HG03571 (cell line): ENCODE measurements at regions not wholly inside any gene's neighbourhood (a gene's known extent, or its start where the extent isn't known, plus 50 kb on each side); places are given as distances from the start of the nearest gene placed in this dataset.
"Not testable (repeated sequence)": the region's sequence is repeated elsewhere in the genome, so short reads cannot be mapped to it uniquely, and the experiment has no call there.

Experiments
- ATAC-seq: cut with Tn5 transposase; IDR thresholded peaks from one replicate; pipeline ENCODE4 v1.9.1; 2021; ENCODE audit not compliant: unreplicated experiment

GRCh38 chr4:170853422-170854021 is 763.8 kb upstream of the AADAT start:
- peak; percentile 88 for ATAC-seq

GRCh38 chr4:170849969-170850368 is 760.2 kb upstream of the AADAT start:
- ATAC-seq = peak; percentile 45

DNA sequence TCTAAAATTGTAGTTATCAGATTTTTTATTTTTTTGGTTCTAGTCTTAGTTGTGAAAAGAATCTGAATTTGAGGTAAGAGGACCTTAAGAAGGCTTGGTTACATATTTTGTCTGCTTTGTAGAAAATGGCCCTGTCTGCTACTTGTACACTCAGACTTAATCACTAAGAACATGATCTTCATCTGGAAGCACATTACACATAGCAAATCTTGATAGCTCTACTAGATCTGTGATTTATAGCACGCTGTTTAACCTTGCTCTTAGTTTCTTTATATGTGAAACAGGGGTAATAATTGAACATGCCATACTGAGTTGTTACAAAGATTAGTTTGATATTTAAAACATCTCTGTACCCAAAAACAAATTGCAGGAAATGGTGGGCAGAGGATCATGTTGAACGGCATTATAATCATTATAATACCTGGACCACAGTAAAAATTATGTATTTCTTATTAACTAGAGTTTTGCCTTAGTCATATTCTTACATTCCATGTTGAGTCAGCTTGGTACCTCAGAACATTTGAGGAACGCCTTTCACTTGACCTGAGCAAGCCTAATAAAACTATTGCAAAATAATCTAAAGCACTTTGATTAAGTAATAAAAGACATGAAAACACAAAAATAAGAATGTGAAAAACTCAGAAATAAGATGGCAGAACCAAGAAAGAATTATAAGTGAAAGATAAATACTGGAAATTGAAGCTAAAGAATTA is 738.0 kb upstream of the AADAT start:
- no peak for ATAC-seq

DNA sequence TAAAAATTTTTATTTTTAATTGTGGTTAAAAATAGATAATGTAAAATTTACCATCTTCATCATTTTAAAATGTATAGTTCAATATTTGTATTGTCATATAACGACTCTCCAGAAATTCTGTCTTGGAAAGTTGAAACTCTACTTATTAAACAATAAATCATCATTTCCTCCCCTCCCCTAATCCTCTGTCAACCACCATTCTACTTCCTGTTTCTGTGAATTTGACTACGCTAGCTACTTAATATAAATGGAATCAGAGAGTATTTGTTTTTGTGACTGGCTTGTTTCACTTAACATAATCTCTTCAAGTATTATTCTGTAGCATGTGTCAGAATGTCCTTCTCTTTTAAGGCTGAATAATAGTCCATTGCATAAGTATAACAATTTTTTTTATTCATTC is 729.0 kb upstream of the AADAT start:
- ATAC-seq = no peak

DNA sequence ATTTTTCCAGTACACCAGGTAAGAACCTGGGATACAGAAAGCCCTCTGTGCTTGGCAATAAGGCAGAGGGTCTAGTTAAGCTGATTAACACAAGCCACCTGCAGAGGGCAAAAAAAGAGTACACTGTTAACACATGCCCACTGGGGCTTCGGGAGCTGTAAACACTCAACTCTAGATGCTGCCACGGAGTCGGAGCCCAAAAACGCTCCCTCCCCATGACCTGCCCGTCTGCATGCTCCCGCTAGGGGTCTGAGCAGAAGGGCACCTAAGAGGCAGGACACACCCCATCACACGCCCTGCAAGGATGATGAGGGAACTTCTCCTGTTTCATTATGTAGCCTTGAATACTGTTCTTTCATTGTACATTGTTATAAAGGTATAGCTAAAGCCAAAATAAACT is 715.6 kb upstream of the AADAT start:
- ATAC-seq = no peak

DNA sequence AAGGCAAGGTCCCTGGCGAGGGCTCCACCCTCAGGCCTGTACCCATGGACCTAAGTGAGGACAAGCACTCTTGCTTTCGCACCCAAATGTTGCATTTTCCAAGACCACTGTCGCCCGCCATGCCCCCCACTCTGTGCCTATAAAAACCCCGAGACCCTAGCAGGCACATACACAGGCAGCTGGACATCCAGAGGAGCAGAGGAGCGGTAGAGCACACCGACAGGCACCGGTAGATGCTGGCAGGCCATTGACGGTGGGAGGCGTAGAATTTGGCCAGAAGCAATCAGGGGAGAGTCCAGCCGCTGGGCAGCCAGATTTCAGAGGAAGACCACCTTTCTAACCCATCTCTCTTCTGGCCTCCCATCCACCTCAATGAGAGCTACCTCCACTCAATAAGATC is 715.2 kb upstream of the AADAT start:
- no peak for ATAC-seq

GRCh38 chr4:170803492-170803891 is 713.7 kb upstream of the AADAT start:
- ATAC-seq = no peak

DNA sequence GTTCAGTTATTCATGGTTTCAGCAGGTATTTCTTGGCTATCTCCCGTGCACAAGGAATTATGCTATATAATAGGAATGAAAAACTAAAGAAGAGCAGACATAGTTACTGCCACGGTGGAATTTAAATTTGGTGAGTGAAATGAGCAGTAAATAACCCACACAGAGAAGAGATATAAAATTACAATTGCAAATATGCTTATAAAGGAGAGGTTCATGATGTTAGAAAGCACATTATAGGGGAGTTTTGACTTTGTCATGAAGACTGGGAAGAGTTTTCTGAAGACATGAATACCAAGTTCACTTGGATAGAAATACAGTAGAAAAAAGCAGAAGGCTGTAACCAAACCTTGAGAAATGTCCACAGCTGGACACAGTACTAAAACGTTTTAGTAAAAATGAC is 712.0 kb upstream of the AADAT start:
- ATAC-seq = no peak

DNA sequence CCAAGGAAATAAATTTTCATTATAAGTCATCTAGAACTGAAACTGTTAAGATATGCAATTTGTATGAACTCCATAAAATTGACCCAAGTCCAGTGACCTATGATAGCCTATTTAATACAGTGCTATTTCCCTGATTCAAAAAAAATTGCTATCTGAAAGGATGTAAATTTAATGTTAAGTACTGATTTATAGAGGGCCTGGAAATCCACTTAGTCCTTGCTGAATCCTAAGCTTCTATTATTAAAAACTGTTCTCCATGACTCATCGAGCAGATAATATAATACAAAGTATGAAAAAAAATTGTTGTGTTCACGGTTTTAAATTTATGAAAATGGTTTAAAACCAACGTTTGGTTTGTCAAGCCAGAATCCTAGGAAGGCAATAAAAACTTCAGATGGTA is 704.8 kb upstream of the AADAT start:
- ATAC-seq = no peak

DNA sequence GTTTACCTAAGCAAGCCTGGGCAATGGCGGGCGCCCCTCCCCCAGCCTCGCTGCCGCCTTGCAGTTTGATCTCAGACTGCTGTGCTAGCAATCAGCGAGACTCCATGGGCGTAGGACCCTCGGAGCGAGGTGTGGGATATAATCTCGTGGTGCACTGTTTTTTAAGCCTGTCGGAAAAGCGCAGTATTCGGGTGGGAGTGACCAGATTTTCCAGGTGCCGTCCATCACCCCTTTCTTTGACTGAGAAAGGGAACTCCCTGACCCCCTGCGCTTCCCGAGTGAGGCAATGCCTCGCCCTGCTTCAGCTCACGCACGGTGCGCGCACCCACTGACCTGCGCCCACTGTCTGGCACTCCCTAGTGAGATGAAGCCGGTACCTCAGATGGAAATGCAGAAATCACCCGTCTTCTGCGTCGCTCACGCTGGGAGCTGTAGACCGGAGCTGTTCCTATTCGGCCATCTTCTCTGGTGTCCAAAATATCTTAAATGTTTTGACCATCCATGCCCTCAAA is 698.8 kb upstream of the AADAT start:
- not testable (repeated sequence) for ATAC-seq

DNA sequence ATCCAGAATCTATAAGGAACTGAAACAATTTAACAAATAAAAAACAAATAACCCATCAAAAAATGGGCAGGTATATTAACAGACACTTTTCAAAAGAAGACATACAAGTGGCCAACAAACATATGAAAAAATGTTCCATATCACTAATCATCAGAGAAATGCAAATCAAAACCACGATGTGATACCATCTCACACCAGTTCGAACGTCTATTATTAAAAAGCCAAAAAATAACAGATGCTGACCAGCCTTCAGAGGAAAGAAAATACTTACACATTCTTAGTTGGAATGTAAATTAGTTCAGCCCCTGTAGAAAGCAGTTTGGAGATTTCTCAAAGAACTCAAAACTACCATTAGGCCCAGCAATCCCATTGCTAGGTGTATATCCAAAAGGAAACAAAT is 687.9 kb upstream of the AADAT start:
- ATAC-seq = no peak

DNA sequence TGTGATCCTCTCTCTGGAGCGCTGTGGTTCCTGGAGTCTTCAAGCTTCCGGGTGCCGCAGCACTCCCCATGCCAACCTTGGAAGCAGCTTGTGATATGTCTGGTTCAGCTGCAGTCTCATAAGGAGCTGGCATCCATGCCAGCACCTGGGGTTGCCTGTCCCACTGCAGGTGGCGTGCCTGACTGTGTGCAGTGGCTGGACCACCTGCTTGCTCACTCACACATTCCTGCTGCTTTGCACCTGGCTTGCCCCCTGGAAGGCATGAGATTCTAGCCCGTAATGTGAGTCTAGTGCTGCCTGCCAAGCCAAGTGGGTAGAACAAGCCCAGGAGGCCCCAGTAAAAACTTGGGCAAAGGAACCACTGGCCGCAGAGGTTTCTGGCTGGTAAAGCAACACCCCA is 687.2 kb upstream of the AADAT start:
- no peak for ATAC-seq

GRCh38 chr4:170775851-170776250 is 686.1 kb upstream of the AADAT start:
- ATAC-seq = no peak

- ATAC-seq = no peak
Measured at GRCh38 chr4:170773709-170774273, 684.0 kb upstream of the AADAT start.

DNA sequence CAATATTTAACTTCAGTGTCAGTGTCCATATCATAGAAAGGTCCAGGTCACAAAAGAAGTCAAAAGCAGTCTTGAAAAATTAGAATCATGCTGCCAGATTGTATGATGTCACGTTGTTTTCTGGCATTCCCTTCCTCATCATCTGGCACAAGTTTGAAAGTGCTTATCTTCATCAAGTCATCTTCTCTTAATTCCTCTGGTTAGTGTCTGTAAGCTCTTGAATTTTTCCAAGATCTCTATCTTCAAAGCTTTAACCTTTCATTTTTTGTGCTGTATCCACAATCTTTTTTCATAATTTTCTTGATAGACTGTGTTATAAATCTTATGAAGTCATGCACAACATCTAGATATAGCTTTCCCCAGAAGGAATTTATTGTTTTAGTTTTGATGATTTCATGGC is 682.7 kb upstream of the AADAT start:
- ATAC-seq = no peak

DNA sequence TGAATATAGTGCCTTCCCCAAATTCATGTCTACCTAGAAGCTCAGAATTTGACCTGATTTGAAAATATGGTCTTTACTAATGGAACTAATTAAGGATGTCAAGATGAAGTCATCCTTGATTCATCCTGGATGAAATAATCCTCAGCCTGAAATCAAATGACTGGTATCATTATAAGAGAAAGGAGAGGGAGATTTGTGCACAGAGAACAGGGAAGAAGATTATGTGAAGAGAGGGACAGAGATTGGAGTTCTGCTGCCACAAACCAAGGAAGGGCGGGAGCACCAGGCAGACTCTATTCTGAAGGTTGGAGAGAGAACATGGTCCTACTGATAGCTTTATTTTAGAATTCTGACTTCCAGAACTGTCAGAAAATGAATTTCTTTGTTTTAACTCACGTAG is 680.9 kb upstream of the AADAT start:
- no peak for ATAC-seq

DNA sequence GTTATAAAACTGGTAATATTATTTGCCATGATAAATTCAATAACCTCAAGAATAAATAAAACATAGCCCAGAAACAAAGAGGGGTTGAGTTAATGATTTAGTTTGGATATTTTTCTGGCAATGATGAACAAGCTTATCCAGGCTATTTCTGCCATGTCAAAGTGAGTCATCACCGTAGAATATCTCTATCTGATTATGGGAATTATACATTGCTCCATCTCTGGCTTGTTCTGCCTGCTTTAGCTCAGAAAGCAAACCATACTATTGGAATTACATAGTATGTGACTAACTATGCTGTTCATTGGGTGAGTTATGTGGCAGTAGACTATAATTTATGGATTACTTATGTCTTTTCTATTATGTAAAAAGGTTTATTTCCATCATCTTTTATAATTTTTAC is 680.1 kb upstream of the AADAT start:
- no peak for ATAC-seq

- no peak for ATAC-seq
Measured at GRCh38 chr4:170758988-170759387, 669.2 kb upstream of the AADAT start.

- no peak for ATAC-seq
Measured at GRCh38 chr4:170750519-170750918, 660.8 kb upstream of the AADAT start.

GRCh38 chr4:170748975-170749374 is 659.2 kb upstream of the AADAT start:
- no peak for ATAC-seq

GRCh38 chr4:170743633-170744032 is 653.9 kb upstream of the AADAT start:
- ATAC-seq = no peak

DNA sequence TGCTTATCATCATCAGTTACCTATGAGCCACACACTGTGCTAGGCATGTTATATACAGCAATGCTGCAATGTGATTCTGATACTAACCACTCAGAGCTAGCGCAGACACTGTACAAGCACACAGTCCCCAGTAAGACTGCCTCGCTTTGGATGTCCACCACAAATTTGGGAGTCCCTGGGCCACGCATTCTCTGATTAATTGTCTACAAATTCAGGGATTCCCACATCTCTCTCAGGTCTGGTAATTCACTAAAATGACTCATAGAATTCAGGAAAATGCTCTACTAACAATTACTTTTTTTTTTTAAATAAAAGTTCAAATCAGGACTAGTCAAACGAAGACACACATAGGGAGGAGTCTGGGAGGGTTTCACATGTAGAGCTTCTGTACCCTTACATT is 652.1 kb upstream of the AADAT start:
- no peak for ATAC-seq
